IMR-90 (cell line): ENCODE measurements at regions not wholly inside any gene's neighbourhood (a gene's known extent, or its start where the extent isn't known, plus 50 kb on each side); places are given as distances from the start of the nearest gene placed in this dataset.

Experiments
- CEBPB ChIP-seq: IDR thresholded peaks from 2 replicates; pipeline ENCODE4 v1.6.1; 2012; ENCODE audit warnings: low read depth, low read length, improper control_type of control experiment
- MAFK ChIP-seq: IDR thresholded peaks from 2 replicates; pipeline ENCODE4 v1.6.1; 2012; ENCODE audit warnings: low read depth, low read length, improper control_type of control experiment
- MXI1 ChIP-seq: IDR thresholded peaks from 2 replicates; pipeline ENCODE4 v1.6.1; 2012; ENCODE audit warnings: low read depth, mild to moderate bottlenecking, low read length, moderate library complexity, borderline replicate concordance
- POLR2A ChIP-seq: IDR thresholded peaks from 2 replicates; pipeline ENCODE4 v1.6.1; 2012; ENCODE audit warnings: mild to moderate bottlenecking, low read depth, low read length
- RAD21 ChIP-seq: IDR thresholded peaks from 2 replicates; pipeline ENCODE4 v1.6.1; 2012; ENCODE audit warnings: low read length, improper control_type of control experiment
- RCOR1 ChIP-seq: IDR thresholded peaks from 2 replicates; pipeline ENCODE4 v1.6.1; 2012; ENCODE audit warnings: mild to moderate bottlenecking, low read length, improper control_type of control experiment; ENCODE audit not compliant: insufficient replicate concordance
- TF ChIP-seq, protein P1 (sequence below): conservative IDR thresholded peaks from 2 replicates; pipeline ENCODE4 v1.5.1; 2012; ENCODE audit warnings: mild to moderate bottlenecking, low read depth, low read length, improper control_type of control experiment
- TF ChIP-seq, protein P2 (sequence below): fragments of 150-350 bp; IDR thresholded peaks from 2 replicates; pipeline ENCODE4 v1.6.1; 2017; ENCODE audit warnings: mild to moderate bottlenecking, antibody characterized with exemption, low read length, low read depth
- TF ChIP-seq, protein P3 (sequence below): fragments of 150-350 bp; IDR thresholded peaks from 2 replicates; pipeline ENCODE4 v1.6.1; 2016; ENCODE audit warnings: low read depth, mild to moderate bottlenecking, low read length, moderate library complexity, borderline replicate concordance

DNA sequence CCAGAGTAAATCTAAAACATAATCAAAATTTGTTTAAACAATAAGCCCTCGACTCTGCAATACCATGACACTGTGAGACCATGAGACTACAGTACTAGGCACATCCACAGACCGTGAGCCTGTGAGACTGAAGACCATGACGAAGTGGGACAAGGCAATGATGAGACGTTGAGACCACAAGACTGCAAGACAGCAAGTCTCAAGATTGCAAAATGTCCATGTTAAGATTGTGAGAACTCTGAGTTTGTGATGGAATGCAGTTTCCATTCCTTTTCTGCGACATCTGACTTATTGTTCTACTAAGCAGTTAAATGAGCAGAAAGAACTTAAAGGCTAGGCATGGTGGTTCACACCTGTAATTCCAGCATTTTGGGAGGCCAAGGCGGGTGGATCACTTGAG is 102.1 kb upstream of the PHACTR1 start:
- TF ChIP-seq RAD21 (no peak), RCOR1 (no peak), POLR2A (no peak), MXI1 (no peak), CEBPB (peak; percentile 54; the same call in 1 of the 2 replicates), MAFK (no peak)
- TF ChIP-seq, protein P1, sequence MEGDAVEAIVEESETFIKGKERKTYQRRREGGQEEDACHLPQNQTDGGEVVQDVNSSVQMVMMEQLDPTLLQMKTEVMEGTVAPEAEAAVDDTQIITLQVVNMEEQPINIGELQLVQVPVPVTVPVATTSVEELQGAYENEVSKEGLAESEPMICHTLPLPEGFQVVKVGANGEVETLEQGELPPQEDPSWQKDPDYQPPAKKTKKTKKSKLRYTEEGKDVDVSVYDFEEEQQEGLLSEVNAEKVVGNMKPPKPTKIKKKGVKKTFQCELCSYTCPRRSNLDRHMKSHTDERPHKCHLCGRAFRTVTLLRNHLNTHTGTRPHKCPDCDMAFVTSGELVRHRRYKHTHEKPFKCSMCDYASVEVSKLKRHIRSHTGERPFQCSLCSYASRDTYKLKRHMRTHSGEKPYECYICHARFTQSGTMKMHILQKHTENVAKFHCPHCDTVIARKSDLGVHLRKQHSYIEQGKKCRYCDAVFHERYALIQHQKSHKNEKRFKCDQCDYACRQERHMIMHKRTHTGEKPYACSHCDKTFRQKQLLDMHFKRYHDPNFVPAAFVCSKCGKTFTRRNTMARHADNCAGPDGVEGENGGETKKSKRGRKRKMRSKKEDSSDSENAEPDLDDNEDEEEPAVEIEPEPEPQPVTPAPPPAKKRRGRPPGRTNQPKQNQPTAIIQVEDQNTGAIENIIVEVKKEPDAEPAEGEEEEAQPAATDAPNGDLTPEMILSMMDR: no peak
- TF ChIP-seq, protein P2, sequence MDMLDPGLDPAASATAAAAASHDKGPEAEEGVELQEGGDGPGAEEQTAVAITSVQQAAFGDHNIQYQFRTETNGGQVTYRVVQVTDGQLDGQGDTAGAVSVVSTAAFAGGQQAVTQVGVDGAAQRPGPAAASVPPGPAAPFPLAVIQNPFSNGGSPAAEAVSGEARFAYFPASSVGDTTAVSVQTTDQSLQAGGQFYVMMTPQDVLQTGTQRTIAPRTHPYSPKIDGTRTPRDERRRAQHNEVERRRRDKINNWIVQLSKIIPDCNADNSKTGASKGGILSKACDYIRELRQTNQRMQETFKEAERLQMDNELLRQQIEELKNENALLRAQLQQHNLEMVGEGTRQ: no peak
- TF ChIP-seq, protein P3, sequence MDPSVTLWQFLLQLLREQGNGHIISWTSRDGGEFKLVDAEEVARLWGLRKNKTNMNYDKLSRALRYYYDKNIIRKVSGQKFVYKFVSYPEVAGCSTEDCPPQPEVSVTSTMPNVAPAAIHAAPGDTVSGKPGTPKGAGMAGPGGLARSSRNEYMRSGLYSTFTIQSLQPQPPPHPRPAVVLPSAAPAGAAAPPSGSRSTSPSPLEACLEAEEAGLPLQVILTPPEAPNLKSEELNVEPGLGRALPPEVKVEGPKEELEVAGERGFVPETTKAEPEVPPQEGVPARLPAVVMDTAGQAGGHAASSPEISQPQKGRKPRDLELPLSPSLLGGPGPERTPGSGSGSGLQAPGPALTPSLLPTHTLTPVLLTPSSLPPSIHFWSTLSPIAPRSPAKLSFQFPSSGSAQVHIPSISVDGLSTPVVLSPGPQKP: no peak
